HL-60 (cell line): ENCODE measurements at regions not wholly inside any gene's neighbourhood (a gene's known extent, or its start where the extent isn't known, plus 50 kb on each side); places are given as distances from the start of the nearest gene placed in this dataset.

Experiments
- DNase-seq, 2 experiments: peaks; one replicate each; pipeline ENCODE4 v3.0.0-alpha.2; 2010 to 2020; ENCODE audit warnings: low read depth in 1 of 2, low spot score in 1 of 2
- H3K27ac ChIP-seq: fragments of 250-450 bp; sonication (Bioruptor Pico); replicated peaks from 2 replicates; pipeline ENCODE4 v1.5.1; 2020; ENCODE audit warnings: mild to moderate bottlenecking, moderate library complexity
- H3K27me3 ChIP-seq: fragments of 250-450 bp; sonication (Bioruptor Pico); 2 replicates; pipeline ENCODE4 v1.5.1; 2021; ENCODE audit warnings: mild to moderate bottlenecking, moderate library complexity; ENCODE audit not compliant: insufficient read depth, poor library complexity, severe bottlenecking
- H3K4me3 ChIP-seq: replicated peaks from 2 replicates; pipeline ENCODE4 v1.5.1; 2011; ENCODE audit warnings: mild to moderate bottlenecking, control low read depth, low read length; ENCODE audit not compliant: insufficient read depth
- CTCF ChIP-seq: IDR thresholded peaks from one replicate; pipeline ENCODE4 v1.5.1; 2011; ENCODE audit warnings: low read length, control low read depth, inconsistent platforms; ENCODE audit not compliant: insufficient read depth
- GABPA ChIP-seq: IDR thresholded peaks from 2 replicates; pipeline ENCODE4 v1.6.1; 2012; ENCODE audit warnings: low read depth
- POLR2AphosphoS5 ChIP-seq: IDR thresholded peaks from 2 replicates; pipeline ENCODE4 v1.6.1; 2012; ENCODE audit warnings: low read depth
- REST ChIP-seq: IDR thresholded peaks from 2 replicates; pipeline ENCODE4 v1.6.1; 2012; ENCODE audit warnings: low read depth; ENCODE audit not compliant: insufficient replicate concordance
- SPI1 ChIP-seq: IDR thresholded peaks from 2 replicates; pipeline ENCODE4 v1.6.1; 2012; ENCODE audit warnings: low read depth, mild to moderate bottlenecking, borderline replicate concordance

- Histone ChIP-seq H3K27ac (no peak overlapping the region), H3K27me3 (peaks cover 10% of the 10 kb centered on the region), H3K4me3 (no peak overlapping the region)
- TF ChIP-seq SPI1 (no peak), REST (no peak), CTCF (no peak), POLR2AphosphoS5 (no peak)
- no peak for DNase-seq
Measured at GRCh38 chr20:63100174-63100925, 93.6 kb upstream of the BHLHE23 start.

GRCh38 chr20:63099456-63100173 is 92.9 kb upstream of the BHLHE23 start:
- TF ChIP-seq CTCF: no peak
- Histone ChIP-seq H3K27me3 (peaks cover 10% of the 10 kb centered on the region), H3K4me3 (no peak overlapping the region), H3K27ac (no peak overlapping the region)
- DNase-seq: no peak

GRCh38 chr20:63098195-63098810 is 91.5 kb upstream of the BHLHE23 start:
- TF ChIP-seq POLR2AphosphoS5 (no peak), GABPA (no peak), SPI1 (no peak), CTCF (no peak), REST (no peak)
- no peak for DNase-seq
- peaks cover 10% of the 10 kb centered on the region for H3K27me3 ChIP-seq

More at GRCh38 chr20:63098195-63098810, 91.5 kb upstream of the BHLHE23 start:
- H3K27ac ChIP-seq: no peak overlapping the region
- H3K4me3 ChIP-seq: no peak overlapping the region
